ENCODE measurements at regions not wholly inside any gene's neighbourhood (a gene's known extent, or its start where the extent isn't known, plus 50 kb on each side); places are given as distances from the start of the nearest gene placed in this dataset.

- no peak overlapping the region for H3K4me3 Mint-ChIP-seq
- H3K9me3 Mint-ChIP-seq = peaks cover 24% of the 10 kb centered on the region
- H3K27ac Mint-ChIP-seq = no peak overlapping the region
- H3K4me1 Mint-ChIP-seq (ENCODE audit: low read depth) = no peaks in the 10 kb centered on the region
- H3K27me3 Mint-ChIP-seq (ENCODE audit: low read depth) = no peaks in the 10 kb centered on the region
- no peak for DNase-seq (ENCODE audit: low spot score)
- no peaks in the 10 kb centered on the region for H3K36me3 Mint-ChIP-seq (ENCODE audit: low read depth)
These were observed 205.0 kb upstream of the PGR start for GRCh38 chr11:101334581-101334980.

- Mint-ChIP-seq H3K9me3 (peaks cover 18% of the 10 kb centered on the region), H3K36me3 (ENCODE audit: low read depth) (no peaks in the 10 kb centered on the region), H3K4me1 (ENCODE audit: low read depth) (no peaks in the 10 kb centered on the region), H3K27me3 (ENCODE audit: low read depth) (no peaks in the 10 kb centered on the region), H3K27ac (no peak overlapping the region), H3K4me3 (no peak overlapping the region)
- no peak for DNase-seq (ENCODE audit: low spot score)
These were observed 201.8 kb upstream of the PGR start for GRCh38 chr11:101331411-101331810.

DNA sequence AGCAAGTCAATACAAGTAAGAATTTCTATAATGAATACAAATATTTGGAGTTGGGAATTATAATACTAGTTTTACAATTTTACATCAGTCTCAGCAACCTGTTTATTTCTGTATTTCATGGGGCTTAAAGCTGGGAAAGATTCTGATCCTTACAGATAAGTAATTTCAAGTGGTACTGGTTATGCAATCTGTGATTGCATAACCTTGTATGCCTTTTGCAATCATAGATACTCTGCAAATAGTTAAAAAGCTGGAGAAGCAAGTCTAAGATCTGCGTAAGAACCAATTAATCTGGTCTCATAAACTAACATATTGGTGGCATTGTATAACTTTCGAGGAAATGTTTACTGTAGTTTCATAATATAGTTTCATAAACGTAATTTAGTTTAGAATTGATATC is 198.3 kb upstream of the PGR start:
- Mint-ChIP-seq H3K4me3 (no peak overlapping the region), H3K27ac (no peak overlapping the region), H3K9me3 (peaks cover 12% of the 10 kb centered on the region), H3K27me3 (ENCODE audit: low read depth) (no peaks in the 10 kb centered on the region), H3K36me3 (ENCODE audit: low read depth) (no peaks in the 10 kb centered on the region), H3K4me1 (ENCODE audit: low read depth) (no peaks in the 10 kb centered on the region)
- no peak for DNase-seq (ENCODE audit: low spot score)

- Mint-ChIP-seq H3K36me3 (ENCODE audit: low read depth) (no peaks in the 10 kb centered on the region), H3K4me3 (no peak overlapping the region), H3K27ac (no peak overlapping the region), H3K27me3 (ENCODE audit: low read depth) (no peaks in the 10 kb centered on the region), H3K4me1 (ENCODE audit: low read depth) (no peaks in the 10 kb centered on the region), H3K9me3 (peaks cover 12% of the 10 kb centered on the region)
- DNase-seq (ENCODE audit: low spot score) = no peak
These were observed 196.5 kb upstream of the PGR start for GRCh38 chr11:101326141-101326540.

DNA sequence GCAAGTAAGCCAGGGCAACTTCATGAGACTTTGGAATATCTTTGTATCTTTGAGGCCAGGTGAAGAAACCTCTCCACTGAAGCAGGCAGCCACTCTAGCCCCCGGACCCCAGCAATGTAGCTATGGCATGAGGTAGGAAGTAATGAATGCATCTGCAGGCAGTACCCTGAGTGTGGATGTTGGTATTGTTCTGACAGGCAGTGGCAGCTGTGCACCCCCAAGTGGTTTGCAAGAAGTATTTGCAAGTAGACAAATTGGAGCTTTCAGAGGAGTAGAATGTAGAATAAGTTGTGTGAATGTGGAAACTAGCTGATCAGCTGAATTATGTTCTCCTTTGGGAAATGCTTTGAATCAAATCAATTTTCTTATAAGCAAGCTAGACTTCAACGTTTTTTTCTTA is 194.4 kb upstream of the PGR start:
- Mint-ChIP-seq H3K27me3 (ENCODE audit: low read depth) (no peaks in the 10 kb centered on the region), H3K27ac (no peak overlapping the region), H3K4me1 (ENCODE audit: low read depth) (no peaks in the 10 kb centered on the region), H3K36me3 (ENCODE audit: low read depth) (no peaks in the 10 kb centered on the region), H3K9me3 (peaks cover 14% of the 10 kb centered on the region), H3K4me3 (no peak overlapping the region)
- DNase-seq (ENCODE audit: low spot score) = no peak

- H3K4me3 Mint-ChIP-seq = no peak overlapping the region
- H3K9me3 Mint-ChIP-seq = peaks cover 16% of the 10 kb centered on the region
- no peak for DNase-seq (ENCODE audit: low spot score)
- no peaks in the 10 kb centered on the region for H3K36me3 Mint-ChIP-seq (ENCODE audit: low read depth)
- H3K4me1 Mint-ChIP-seq (ENCODE audit: low read depth) = no peaks in the 10 kb centered on the region
- no peaks in the 10 kb centered on the region for H3K27me3 Mint-ChIP-seq (ENCODE audit: low read depth)
- H3K27ac Mint-ChIP-seq = no peak overlapping the region
These were observed 191.6 kb upstream of the PGR start for GRCh38 chr11:101321222-101321621.

DNA sequence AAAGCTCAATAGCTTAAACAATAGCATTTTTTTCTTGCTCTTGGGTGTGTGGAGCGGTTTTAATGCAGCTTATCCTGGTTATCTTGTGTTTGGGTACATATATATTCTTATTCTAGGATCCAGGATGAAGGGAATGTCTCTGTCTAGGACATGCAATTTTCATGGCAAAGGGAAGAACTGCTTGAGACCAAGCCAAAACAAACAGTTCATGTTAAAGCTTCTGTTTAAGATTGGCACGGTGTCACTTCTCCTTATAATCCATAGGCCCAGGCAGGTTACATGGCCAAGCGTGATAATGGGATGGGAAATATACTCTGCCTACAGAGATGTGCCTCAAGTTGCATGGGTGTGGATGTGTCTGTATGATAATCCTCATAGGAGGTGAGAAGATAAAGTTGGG is 177.1 kb upstream of the PGR start:
- peaks cover 15% of the 10 kb centered on the region for H3K9me3 Mint-ChIP-seq
- H3K27me3 Mint-ChIP-seq (ENCODE audit: low read depth) = no peaks in the 10 kb centered on the region
- no peaks in the 10 kb centered on the region for H3K4me1 Mint-ChIP-seq (ENCODE audit: low read depth)
- H3K36me3 Mint-ChIP-seq (ENCODE audit: low read depth) = no peaks in the 10 kb centered on the region
- no peak overlapping the region for H3K27ac Mint-ChIP-seq
- DNase-seq (ENCODE audit: low spot score) = no peak
- no peak overlapping the region for H3K4me3 Mint-ChIP-seq

DNA sequence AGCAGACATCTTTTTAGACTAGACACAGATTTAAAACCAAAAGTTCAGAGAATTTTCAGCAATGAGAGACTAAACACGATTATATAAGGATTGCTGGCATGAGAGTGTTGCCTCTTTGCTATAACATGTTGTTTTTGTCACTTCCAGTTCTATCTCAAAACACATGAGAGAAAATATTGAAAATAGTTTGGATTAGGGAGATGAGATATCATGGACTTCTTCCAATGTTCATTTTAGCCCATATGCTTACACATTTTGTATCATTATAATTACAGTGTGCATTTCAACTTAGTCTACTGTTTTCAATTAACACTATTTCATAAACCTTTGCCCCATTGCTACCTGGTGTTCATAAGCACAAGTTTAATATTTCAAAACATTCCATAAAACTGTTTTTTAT is 175.9 kb upstream of the PGR start:
- Mint-ChIP-seq H3K27me3 (ENCODE audit: low read depth) (no peaks in the 10 kb centered on the region), H3K4me3 (no peak overlapping the region), H3K36me3 (ENCODE audit: low read depth) (no peaks in the 10 kb centered on the region), H3K9me3 (peaks cover 16% of the 10 kb centered on the region), H3K4me1 (ENCODE audit: low read depth) (no peaks in the 10 kb centered on the region), H3K27ac (no peak overlapping the region)
- DNase-seq (ENCODE audit: low spot score) = no peak

- no peak for DNase-seq (ENCODE audit: low spot score)
- no peaks in the 10 kb centered on the region for H3K4me1 Mint-ChIP-seq (ENCODE audit: low read depth)
- H3K27me3 Mint-ChIP-seq (ENCODE audit: low read depth) = no peaks in the 10 kb centered on the region
- no peaks in the 10 kb centered on the region for H3K36me3 Mint-ChIP-seq (ENCODE audit: low read depth)
- H3K4me3 Mint-ChIP-seq = no peak overlapping the region
- H3K27ac Mint-ChIP-seq = no peak overlapping the region
- H3K9me3 Mint-ChIP-seq = peaks cover 20% of the 10 kb centered on the region
These were observed 169.6 kb upstream of the PGR start for GRCh38 chr11:101299210-101299609.

- H3K27ac Mint-ChIP-seq = no peak overlapping the region
- peaks cover 34% of the 10 kb centered on the region for H3K9me3 Mint-ChIP-seq
- DNase-seq (ENCODE audit: low spot score) = no peak
These were observed 167.3 kb upstream of the PGR start for GRCh38 chr11:101296896-101297295.

DNA sequence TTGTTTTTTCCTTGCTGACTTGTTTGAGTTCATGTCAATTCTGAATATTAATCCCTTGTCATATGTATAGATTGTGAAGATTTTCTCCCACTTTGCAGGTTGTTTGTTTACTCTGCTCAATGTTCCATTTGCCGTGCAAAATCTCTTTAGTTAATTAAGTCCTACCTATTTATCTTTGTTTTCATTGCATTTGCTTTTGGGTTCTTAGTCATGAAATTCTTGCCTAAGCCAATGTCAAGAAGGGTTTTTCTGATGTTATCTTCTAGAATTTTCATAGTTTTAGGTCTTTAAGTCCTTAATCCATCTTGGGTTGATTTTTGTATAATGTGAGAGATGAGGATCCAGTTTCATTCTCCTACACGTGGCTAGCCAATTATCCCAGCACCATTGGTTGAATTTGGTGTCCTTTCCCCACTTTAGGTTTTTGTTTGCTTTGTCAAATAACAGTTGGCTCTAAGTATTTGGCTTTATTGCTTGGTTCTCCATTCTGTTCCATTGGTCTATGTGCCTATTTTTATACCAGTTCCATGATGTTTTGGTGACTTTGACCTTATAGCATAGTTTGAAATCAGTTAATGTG is 163.1 kb upstream of the PGR start:
- H3K4me1 Mint-ChIP-seq (ENCODE audit: low read depth) = no peaks in the 10 kb centered on the region
- H3K4me3 Mint-ChIP-seq = no peak overlapping the region
- H3K27me3 Mint-ChIP-seq (ENCODE audit: low read depth) = no peaks in the 10 kb centered on the region
- H3K9me3 Mint-ChIP-seq = peaks cover 34% of the 10 kb centered on the region
- DNase-seq (ENCODE audit: low spot score) = no peak
- H3K27ac Mint-ChIP-seq = no peak overlapping the region
- H3K36me3 Mint-ChIP-seq (ENCODE audit: low read depth) = no peaks in the 10 kb centered on the region

More at GRCh38 chr11:101296896-101297295, 167.3 kb upstream of the PGR start:
- Mint-ChIP-seq H3K4me3 (no peak overlapping the region), H3K4me1 (ENCODE audit: low read depth) (no peaks in the 10 kb centered on the region), H3K27me3 (ENCODE audit: low read depth) (no peaks in the 10 kb centered on the region), H3K36me3 (ENCODE audit: low read depth) (no peaks in the 10 kb centered on the region)

GRCh38 chr11:101291279-101291678 is 161.7 kb upstream of the PGR start:
- no peak overlapping the region for H3K27ac Mint-ChIP-seq
- DNase-seq (ENCODE audit: low spot score) = no peak
- H3K4me1 Mint-ChIP-seq (ENCODE audit: low read depth) = no peaks in the 10 kb centered on the region
- no peaks in the 10 kb centered on the region for H3K36me3 Mint-ChIP-seq (ENCODE audit: low read depth)
- peaks cover 34% of the 10 kb centered on the region for H3K9me3 Mint-ChIP-seq
- no peaks in the 10 kb centered on the region for H3K27me3 Mint-ChIP-seq (ENCODE audit: low read depth)
- no peak overlapping the region for H3K4me3 Mint-ChIP-seq

- Mint-ChIP-seq H3K4me3 (no peak overlapping the region), H3K36me3 (ENCODE audit: low read depth) (no peaks in the 10 kb centered on the region), H3K27me3 (ENCODE audit: low read depth) (no peaks in the 10 kb centered on the region), H3K9me3 (peaks cover 28% of the 10 kb centered on the region), H3K4me1 (ENCODE audit: low read depth) (no peaks in the 10 kb centered on the region), H3K27ac (no peak overlapping the region)
- DNase-seq (ENCODE audit: low spot score) = no peak
These were observed 158.8 kb upstream of the PGR start for GRCh38 chr11:101288392-101288791.

- no peaks in the 10 kb centered on the region for H3K27me3 Mint-ChIP-seq (ENCODE audit: low read depth)
- H3K4me1 Mint-ChIP-seq (ENCODE audit: low read depth) = no peaks in the 10 kb centered on the region
- no peak overlapping the region for H3K27ac Mint-ChIP-seq
- no peaks in the 10 kb centered on the region for H3K36me3 Mint-ChIP-seq (ENCODE audit: low read depth)
- peaks cover 14% of the 10 kb centered on the region for H3K9me3 Mint-ChIP-seq
- H3K4me3 Mint-ChIP-seq = no peak overlapping the region
- DNase-seq (ENCODE audit: low spot score) = no peak
These were observed 150.1 kb upstream of the PGR start for GRCh38 chr11:101279728-101280127.

DNA sequence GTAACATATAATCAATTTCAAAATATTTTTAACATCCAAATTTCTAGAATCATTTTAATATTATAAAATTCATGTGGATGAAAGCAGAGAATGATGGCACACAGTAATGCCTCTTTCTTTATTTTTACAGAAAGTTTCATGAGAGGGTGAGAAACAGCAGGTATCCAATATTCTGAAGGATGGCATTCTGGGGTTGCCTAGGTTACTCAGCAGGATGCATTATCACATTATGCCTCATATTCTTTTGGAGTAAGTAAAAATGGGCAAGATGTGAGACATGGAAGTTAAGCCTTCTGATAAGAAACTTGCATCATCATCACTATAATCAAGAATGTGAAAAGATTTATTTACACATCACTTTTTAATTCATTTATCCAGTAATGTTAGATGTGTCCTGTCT is 148.7 kb upstream of the PGR start:
- Mint-ChIP-seq H3K36me3 (ENCODE audit: low read depth) (no peaks in the 10 kb centered on the region), H3K27ac (no peak overlapping the region), H3K4me1 (ENCODE audit: low read depth) (no peaks in the 10 kb centered on the region), H3K27me3 (ENCODE audit: low read depth) (no peaks in the 10 kb centered on the region), H3K9me3 (peaks cover 14% of the 10 kb centered on the region), H3K4me3 (no peak overlapping the region)
- no peak for DNase-seq (ENCODE audit: low spot score)
